ENCODE measurements at regions not wholly inside any gene's neighbourhood (a gene's known extent, or its start where the extent isn't known, plus 50 kb on each side); places are given as distances from the start of the nearest gene placed in this dataset.

DNA sequence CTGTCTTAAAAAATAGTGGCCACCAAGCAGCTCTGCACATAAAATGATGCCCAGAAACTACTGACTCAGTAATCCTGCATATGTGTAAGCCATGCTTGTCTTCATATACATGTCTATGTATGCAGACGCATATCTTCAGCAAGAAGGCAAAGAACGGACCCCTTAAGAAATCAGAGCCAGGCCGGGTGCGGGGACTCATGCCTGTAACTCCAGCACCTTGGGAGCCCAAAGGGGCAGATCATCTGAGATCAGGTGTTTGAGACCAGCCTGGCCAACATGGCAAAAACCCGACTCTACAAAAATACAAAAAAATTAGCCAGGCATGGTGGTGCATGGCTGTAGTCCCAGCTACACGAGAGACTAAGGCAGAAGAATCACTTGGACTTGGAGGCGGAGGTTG lies 295.0 kb downstream of the TCERG1L start:
- ATAC-seq (replicated peaks in 6 of 8): no peak
- Histone ChIP-seq H3K4me3 (no peak overlapping the region), H3K27ac (no peak overlapping the region), H3K4me1 (replicated peaks in 1 of 2) (peaks cover 0 to 18% of the 10 kb centered on the region in 2 donors)
- 0 to 100% (median 61%) methylated on average over 2 to 7 of the region's 7 CpGs; no CpG with 5 or more reads in 2 of the 10 experiments for WGBS, 10 experiments
- in situ Hi-C loops (cut with MboI; ENCODE audit: low pct_unique_long_range_greater_than_20kb in 2 of 9, low sequenced_read_pairs in 9 of 9, unreplicated experiment in 9 of 9): no loop called here

DNA sequence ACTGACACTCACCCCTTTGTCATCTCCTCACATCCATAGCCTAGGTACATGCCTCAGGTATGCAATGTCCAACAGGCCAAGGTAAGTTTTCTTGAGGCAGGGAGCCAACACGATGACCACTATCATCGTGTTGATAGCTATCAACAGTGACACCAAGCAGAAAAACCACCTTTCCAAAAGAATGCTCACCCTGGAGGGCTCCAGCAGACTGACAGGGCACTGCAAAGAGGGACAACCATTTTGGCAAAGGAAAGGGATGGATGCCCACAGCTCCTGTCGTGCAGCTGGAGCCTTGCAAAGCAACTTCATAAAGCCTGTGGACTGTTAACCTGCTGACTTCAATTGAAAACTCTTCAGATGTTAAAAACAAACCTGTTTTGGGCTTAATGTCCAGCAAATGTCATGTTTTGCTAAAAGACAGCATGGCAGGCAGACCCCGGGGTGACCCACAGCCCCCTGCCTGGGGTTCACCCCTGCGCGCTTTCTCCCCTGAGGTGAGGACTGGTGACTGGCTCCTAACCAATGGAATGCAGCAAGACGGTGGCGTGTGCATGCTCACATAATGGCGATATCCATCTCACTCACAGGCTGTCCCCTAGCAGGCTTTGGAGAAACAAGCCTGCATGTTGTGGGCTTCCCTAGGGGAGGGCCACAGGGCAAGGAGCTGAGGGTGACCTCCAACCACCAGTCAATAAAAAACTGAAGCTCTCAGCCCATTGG lies 293.8 kb downstream of the TCERG1L start:
- Histone ChIP-seq H3K4me1 (replicated peaks in 1 of 2) (peaks cover 0 to 21% of the 10 kb centered on the region in 2 donors), H3K27ac (no peak overlapping the region), H3K4me3 (no peak overlapping the region)
- 0 to 100% (median 43%) methylated on average over 1 to 5 of the region's 9 CpGs; no CpG with 5 or more reads in 4 of the 10 experiments for WGBS, 10 experiments
- ATAC-seq (replicated peaks in 6 of 8): peak in 2 of 8 experiments; percentile 21 to 36
- in situ Hi-C loops (cut with MboI; ENCODE audit: low pct_unique_long_range_greater_than_20kb in 2 of 9, low sequenced_read_pairs in 9 of 9, unreplicated experiment in 9 of 9): no loop called here

DNA sequence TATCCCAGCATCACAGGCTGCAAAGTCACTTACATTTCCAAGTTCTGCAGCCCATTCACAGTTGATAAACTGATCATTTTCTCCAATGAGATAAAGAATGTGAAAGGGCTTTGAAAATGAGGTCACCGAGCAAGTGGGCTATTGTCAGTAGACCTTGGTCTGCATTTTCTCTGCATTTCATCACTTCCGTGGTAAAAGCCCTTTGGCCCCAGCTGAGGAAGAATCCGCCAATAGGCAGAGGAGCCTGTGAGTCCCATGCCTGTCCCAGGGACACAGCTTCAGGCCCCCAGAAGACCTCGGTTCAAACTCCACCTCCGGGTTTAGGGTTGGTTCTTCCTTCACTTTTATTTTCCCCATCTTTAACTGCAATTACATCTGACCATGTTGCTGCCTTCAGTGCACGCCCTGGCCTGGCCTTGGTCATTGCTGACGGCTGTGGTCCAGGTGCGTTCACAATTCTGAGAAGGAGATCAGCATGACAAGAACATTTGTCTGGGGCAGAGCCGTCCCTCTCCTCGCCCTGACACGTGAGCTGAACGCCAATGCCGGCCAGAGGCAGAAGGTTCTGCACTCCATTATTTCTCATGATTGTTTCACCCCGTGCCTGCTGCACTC lies 292.5 kb downstream of the TCERG1L start:
- Histone ChIP-seq H3K4me1 (replicated peaks in 1 of 2) (peaks cover 0 to 21% of the 10 kb centered on the region in 2 donors), H3K27ac (no peak overlapping the region), H3K4me3 (no peak overlapping the region)
- in situ Hi-C loops (cut with MboI; ENCODE audit: low pct_unique_long_range_greater_than_20kb in 2 of 9, low sequenced_read_pairs in 9 of 9, unreplicated experiment in 9 of 9): no loop called here
- ATAC-seq (replicated peaks in 6 of 8): peak in 4 of 8 experiments; percentile 27 to 88 (median 44)
- 0 to 71% (median 58%) methylated on average over 1 to 12 of the region's 14 CpGs for WGBS, 10 experiments

DNA sequence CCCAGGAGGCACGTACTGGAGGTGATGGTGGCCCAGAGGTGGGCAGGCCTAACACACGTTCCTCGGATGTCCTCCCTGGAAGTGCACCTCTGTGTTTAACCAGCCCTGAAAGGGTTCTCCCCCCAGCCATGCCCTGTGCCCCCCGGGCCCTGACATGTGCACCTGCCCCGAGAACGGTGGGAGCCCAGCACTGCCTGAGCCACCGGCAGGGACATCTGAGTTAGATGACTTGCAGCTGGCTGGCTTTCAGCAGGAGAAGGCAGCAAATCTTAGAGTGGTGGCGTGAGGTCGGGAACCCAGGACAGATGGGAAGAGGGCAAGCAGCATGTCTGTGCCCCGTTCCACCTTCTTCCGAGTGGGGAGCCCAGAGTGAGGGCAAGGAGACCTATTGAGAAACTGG lies 291.8 kb downstream of the TCERG1L start:
- no peak overlapping the region for H3K4me3 ChIP-seq
- peaks cover 0 to 21% of the 10 kb centered on the region in 2 donors for H3K4me1 ChIP-seq (replicated peaks in 1 of 2)
- 20 to 50% methylated on average over 1 to 2 of the region's 11 CpGs; no CpG with 5 or more reads in 8 of the 10 experiments for WGBS, 10 experiments
- in situ Hi-C loops (cut with MboI; ENCODE audit: low pct_unique_long_range_greater_than_20kb in 2 of 9, low sequenced_read_pairs in 9 of 9, unreplicated experiment in 9 of 9): no loop called here
- no peak for ATAC-seq (replicated peaks in 6 of 8)
- no peak overlapping the region for H3K27ac ChIP-seq

DNA sequence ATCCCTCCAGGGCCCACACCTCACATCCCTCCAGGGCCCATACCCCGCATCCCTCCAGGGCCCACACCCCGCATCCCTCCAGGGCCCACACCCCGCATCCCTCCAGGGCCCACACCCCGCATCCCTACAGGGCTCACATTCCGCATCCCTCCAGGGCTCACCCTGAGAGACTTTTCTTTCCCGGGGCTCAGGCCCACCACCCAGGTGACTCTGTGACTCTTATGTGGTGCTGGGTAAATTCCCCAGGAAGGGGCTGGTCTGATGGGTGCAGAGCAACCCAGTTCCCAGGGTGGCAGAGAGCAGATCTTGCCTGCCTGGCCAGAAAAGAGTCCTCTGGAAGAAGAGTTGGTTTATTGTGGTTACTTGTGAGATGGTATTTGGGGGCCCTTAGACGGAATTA lies 290.7 kb downstream of the TCERG1L start:
- peaks cover 0 to 21% of the 10 kb centered on the region in 2 donors for H3K4me1 ChIP-seq (replicated peaks in 1 of 2)
- 0 to 100% (median 76%) methylated on average over 1 to 3 of the region's 7 CpGs; no CpG with 5 or more reads in 6 of the 10 experiments for WGBS, 10 experiments
- H3K27ac ChIP-seq: no peak overlapping the region
- in situ Hi-C loops (cut with MboI; ENCODE audit: low pct_unique_long_range_greater_than_20kb in 2 of 9, low sequenced_read_pairs in 9 of 9, unreplicated experiment in 9 of 9): no loop called here
- no peak overlapping the region for H3K4me3 ChIP-seq
- no peak for ATAC-seq (replicated peaks in 6 of 8)

DNA sequence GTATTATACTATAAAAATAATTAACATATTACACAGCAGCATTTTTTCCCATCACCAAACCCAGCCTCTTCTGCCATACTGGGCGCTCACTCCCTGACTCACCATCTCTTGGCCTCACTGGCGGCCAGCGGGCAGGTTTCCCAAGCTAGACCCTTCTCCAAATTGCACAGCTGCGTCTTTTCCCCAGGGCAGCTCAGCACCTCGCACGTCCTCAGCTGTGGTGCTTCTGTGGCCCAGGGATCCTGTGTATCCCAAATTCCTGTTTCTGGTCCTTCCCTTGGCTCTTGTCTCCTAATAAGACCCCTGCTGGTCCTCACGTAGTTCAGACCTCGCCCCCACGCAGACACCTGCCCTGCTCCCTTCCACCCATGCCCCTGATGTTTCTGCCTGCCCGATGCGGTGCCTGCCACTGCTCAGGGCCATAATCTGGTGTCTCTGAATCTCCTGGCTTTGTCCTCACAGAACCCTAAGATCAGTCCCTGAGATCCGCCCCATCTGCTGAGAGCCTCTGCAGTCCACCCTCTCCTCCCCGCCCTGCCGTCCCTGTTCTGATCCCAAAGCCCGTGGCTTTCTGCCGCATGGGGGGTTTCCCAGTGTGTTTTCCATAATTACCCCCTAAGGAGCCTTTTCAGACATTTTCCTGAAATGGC lies 290.1 kb downstream of the TCERG1L start:
- Histone ChIP-seq H3K4me1 (replicated peaks in 1 of 2) (peaks cover 0 to 21% of the 10 kb centered on the region in 2 donors), H3K4me3 (no peak overlapping the region), H3K27ac (no peak overlapping the region)
- in situ Hi-C loops (cut with MboI; ENCODE audit: low pct_unique_long_range_greater_than_20kb in 2 of 9, low sequenced_read_pairs in 9 of 9, unreplicated experiment in 9 of 9): no loop called here
- WGBS, 10 experiments: 40 to 100% (median 58%) methylated on average over 1 to 12 of the region's 16 CpGs; no CpG with 5 or more reads in 3 of the 10 experiments
- ATAC-seq (replicated peaks in 6 of 8): no peak

DNA sequence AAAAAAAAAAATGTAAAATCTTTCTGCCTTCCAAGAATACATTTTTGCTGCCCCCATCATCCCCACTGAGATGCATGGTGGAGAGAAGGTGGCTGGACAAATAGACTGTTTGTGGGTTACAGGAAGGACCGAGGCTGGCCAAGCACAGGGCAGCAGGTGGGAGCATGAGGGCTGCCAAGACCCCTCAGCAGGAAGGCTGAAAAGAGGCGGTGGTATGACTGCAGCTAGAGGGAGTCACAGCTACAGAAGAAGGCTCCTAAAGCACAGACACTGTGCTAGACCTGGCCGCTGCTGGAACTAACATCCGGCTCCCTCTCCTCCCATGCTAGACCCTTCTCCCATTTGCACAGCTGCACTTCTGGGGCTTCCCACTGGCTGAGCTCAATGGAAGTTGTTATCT lies 289.6 kb downstream of the TCERG1L start:
- WGBS, 10 experiments: 0 to 83% (median 0%) methylated on average over 1 of the region's 4 CpGs; no CpG with 5 or more reads in 7 of the 10 experiments
- ATAC-seq (replicated peaks in 6 of 8): peak in 1 of 8 experiments; percentile 26
- Histone ChIP-seq H3K27ac (no peak overlapping the region), H3K4me3 (no peak overlapping the region), H3K4me1 (replicated peaks in 1 of 2) (peaks cover 0 to 21% of the 10 kb centered on the region in 2 donors)
- in situ Hi-C loops (cut with MboI; ENCODE audit: low pct_unique_long_range_greater_than_20kb in 2 of 9, low sequenced_read_pairs in 9 of 9, unreplicated experiment in 9 of 9): no loop called here

DNA sequence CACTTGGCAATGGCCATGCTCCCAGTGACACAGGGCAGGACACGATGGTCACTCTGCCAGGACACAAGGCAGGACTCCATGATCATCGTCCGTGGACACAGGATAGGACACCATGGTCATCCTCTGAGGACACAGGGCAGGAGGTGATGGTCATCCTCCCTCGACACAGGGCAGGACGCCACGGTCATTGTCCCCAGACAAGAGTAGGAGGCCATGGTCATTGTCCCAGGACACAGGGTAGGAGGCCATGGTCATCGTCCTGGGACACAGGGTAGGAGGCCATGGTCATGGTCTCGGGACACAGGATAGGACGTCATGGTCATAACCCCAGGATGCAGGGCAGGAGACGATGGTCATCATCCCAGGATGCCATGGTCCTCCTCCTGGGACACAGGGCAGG lies 289.2 kb downstream of the TCERG1L start:
- ATAC-seq (replicated peaks in 6 of 8): no peak
- 7 to 87% (median 73%) methylated on average over 3 to 6 of the region's 10 CpGs; no CpG with 5 or more reads in 7 of the 10 experiments for WGBS, 10 experiments
- in situ Hi-C loops (cut with MboI; ENCODE audit: low pct_unique_long_range_greater_than_20kb in 2 of 9, low sequenced_read_pairs in 9 of 9, unreplicated experiment in 9 of 9): no loop called here
- Histone ChIP-seq H3K4me1 (replicated peaks in 1 of 2) (peaks cover 0 to 21% of the 10 kb centered on the region in 2 donors), H3K4me3 (no peak overlapping the region), H3K27ac (no peak overlapping the region)

DNA sequence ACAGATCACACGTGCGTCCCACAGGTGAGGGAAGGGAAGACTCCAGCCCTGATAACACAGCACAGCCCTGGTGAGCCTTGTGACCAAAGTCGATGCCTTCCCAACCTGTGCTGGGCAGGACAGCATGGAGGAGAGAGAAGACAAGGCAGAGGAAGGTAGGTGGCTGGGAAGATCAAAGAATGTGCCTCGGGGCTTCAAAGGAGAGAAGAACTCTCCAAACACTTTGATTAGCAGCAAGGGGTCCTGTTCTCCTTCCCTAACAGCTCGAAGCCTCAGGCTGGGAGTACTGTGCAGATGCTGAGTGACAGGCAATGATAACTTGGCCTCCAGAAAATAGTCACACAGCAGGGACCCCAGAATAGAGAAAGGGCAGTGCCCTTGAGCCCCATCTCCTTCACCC lies 288.5 kb downstream of the TCERG1L start:
- Histone ChIP-seq H3K4me1 (replicated peaks in 1 of 2) (peaks cover 0 to 19% of the 10 kb centered on the region in 2 donors), H3K4me3 (no peak overlapping the region), H3K27ac (no peak overlapping the region)
- in situ Hi-C loops (cut with MboI; ENCODE audit: low pct_unique_long_range_greater_than_20kb in 2 of 9, low sequenced_read_pairs in 9 of 9, unreplicated experiment in 9 of 9): no loop called here
- WGBS, 10 experiments: 5 to 100% (median 33%) methylated on average over 1 to 5 of the region's 5 CpGs; no CpG with 5 or more reads in 3 of the 10 experiments
- no peak for ATAC-seq (replicated peaks in 6 of 8)

DNA sequence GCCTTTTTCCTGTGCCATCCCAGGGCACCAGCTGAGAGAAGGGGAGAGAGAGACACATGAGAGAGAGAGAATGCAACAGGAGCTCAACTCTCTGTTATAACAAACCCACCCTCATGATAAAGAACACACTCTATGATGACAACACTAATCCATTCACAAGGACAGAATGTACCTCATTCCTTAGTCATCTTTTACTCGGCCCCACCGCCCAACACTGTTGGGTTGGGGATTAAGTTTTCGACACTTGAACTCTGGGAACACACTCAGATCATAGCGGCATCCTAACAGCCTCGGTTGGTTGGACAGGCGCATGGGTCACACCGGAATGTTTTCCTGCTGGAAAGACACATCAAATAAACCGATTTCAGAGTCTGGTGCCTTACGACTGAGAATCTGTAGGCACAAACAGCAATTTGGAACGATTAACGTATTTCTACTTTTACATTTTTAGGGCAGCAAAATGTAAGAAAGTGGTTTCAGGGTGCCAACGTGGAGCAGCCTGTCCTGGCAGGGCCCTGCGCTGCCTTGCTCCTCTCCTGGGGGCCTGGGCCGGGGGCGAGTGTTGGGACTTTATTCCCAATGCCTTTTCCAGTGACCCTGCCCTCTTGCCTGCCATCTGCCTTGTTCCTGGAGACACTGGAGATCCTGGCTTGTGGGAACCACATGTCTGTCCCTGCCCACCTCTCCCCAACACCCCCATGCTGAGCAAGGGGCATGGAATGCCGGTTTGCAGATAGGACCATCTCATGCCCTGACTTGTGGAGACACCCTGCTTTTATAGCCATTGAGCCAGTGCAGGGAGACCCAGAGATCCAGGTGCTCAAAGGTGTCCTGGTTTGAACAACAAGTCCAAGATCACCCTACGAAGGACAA lies 287.0 kb downstream of the TCERG1L start:
- ATAC-seq (replicated peaks in 6 of 8): no peak
- H3K27ac ChIP-seq: no peak overlapping the region
- no peak overlapping the region for H3K4me3 ChIP-seq
- WGBS, 10 experiments: 3 to 89% (median 47%) methylated on average over 2 to 11 of the region's 17 CpGs
- in situ Hi-C loops (cut with MboI; ENCODE audit: low pct_unique_long_range_greater_than_20kb in 2 of 9, low sequenced_read_pairs in 9 of 9, unreplicated experiment in 9 of 9): no loop called here
- H3K4me1 ChIP-seq (replicated peaks in 1 of 2): peaks cover 0 to 5% of the 10 kb centered on the region in 2 donors

DNA sequence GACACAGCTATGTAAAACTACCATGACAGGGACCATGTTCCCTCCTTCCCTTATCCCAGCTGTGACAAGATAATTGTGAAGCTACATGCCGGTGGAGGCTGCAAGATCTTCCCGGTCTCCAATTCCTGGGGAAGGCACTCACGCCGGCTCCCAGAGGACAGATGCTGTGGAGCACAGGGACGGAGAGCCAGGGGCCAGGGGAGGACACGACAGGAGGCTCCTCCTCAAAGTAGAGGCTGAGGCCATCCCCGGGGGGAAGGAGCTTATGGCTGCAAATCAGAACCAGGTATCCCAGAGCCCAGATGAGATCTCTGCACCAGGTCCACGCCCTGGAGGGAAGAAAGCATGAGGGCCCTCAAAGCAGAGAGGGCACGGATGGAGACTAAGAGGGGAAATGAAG lies 286.2 kb downstream of the TCERG1L start:
- no peak overlapping the region for H3K4me3 ChIP-seq
- ATAC-seq (replicated peaks in 6 of 8): no peak
- in situ Hi-C loops (cut with MboI; ENCODE audit: low pct_unique_long_range_greater_than_20kb in 2 of 9, low sequenced_read_pairs in 9 of 9, unreplicated experiment in 9 of 9): no loop called here
- no peak overlapping the region for H3K27ac ChIP-seq
- peaks cover 0 to 3% of the 10 kb centered on the region in 2 donors for H3K4me1 ChIP-seq (replicated peaks in 1 of 2)
- 20 to 80% (median 32%) methylated on average over 1 to 7 of the region's 9 CpGs; no CpG with 5 or more reads in 5 of the 10 experiments for WGBS, 10 experiments

DNA sequence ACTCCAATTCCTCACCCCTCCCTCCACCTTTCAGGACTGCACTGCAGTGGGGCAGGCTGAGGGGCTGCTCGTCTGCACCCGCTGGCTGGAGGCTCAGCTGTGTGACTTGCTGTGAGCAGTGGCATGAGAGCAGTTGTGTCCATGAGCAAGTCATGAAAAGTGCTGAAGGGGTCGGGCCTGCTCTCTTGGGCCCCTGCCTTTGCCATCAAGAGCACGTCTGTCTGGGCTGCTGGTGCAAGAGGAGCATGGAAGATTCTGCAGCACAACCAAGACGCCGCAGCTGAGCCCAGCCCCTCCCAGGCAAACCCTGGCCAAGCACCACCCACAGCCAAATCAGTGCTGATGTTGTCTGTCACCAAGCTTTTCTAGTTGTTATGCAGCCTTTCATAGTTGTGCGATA lies 284.3 kb downstream of the TCERG1L start:
- H3K27ac ChIP-seq: no peak overlapping the region
- no peak overlapping the region for H3K4me3 ChIP-seq
- in situ Hi-C loops (cut with MboI; ENCODE audit: low pct_unique_long_range_greater_than_20kb in 2 of 9, low sequenced_read_pairs in 9 of 9, unreplicated experiment in 9 of 9): no loop called here
- ATAC-seq (replicated peaks in 6 of 8): no peak
- H3K4me1 ChIP-seq (replicated peaks in 1 of 2): no peaks in the 10 kb centered on the region
- 0 to 47% methylated on average over 1 to 2 of the region's 7 CpGs; no CpG with 5 or more reads in 8 of the 10 experiments for WGBS, 10 experiments
